OCI-LY1 (cell line): ENCODE measurements at regions not wholly inside any gene's neighbourhood (a gene's known extent, or its start where the extent isn't known, plus 50 kb on each side); places are given as distances from the start of the nearest gene placed in this dataset.

Source experiments
- H2AFZ ChIP-seq: fragments of 200-600 bp; sonication (generic), shearing (Covaris generic); 2 replicates; pipeline ENCODE4 v1.6.0; 2014; ENCODE audit warnings: antibody characterized with exemption, mild to moderate bottlenecking, low read length
- H3F3A ChIP-seq: fragments of 200-600 bp; sonication (generic), shearing (Covaris generic); 2 replicates; pipeline ENCODE4 v1.6.0; 2014; ENCODE audit warnings: mild to moderate bottlenecking, antibody characterized with exemption, low read length, moderate library complexity; ENCODE audit not compliant: insufficient read depth
- H3K27ac ChIP-seq: fragments of 200-600 bp; sonication (generic); 2 replicates; pipeline ENCODE4 v1.5.1; 2014; ENCODE audit warnings: low read length, mixed run types, mild to moderate bottlenecking, low read depth; ENCODE audit not compliant: poor library complexity, severe bottlenecking
- H3K27me3 ChIP-seq: fragments of 200-600 bp; sonication (generic); 2 replicates; pipeline ENCODE4 v1.6.0; 2014; ENCODE audit warnings: antibody characterized with exemption, mild to moderate bottlenecking, low read length, moderate library complexity; ENCODE audit not compliant: insufficient read depth
- H3K36me3 ChIP-seq: fragments of 200-600 bp; sonication (generic); 2 replicates; pipeline ENCODE4 v1.6.1; 2014; ENCODE audit warnings: mild to moderate bottlenecking, antibody characterized with exemption, low read length, moderate library complexity, mixed read lengths; ENCODE audit not compliant: insufficient read depth
- H3K4me1 ChIP-seq: fragments of 200-600 bp; sonication (generic); 2 replicates; pipeline ENCODE4 v1.5.1; 2014; ENCODE audit warnings: mild to moderate bottlenecking, low read length, moderate library complexity; ENCODE audit not compliant: insufficient read depth, severe bottlenecking
- H3K4me2 ChIP-seq: fragments of 200-600 bp; sonication (generic), shearing (Covaris generic); 2 replicates; pipeline ENCODE4 v1.6.1; 2014; ENCODE audit warnings: low read length
- H3K4me3 ChIP-seq: fragments of 200-600 bp; sonication (generic); 2 replicates; pipeline ENCODE4 v1.5.1; 2014; ENCODE audit warnings: low read length, low read depth, mild to moderate bottlenecking, mixed read lengths; ENCODE audit not compliant: poor library complexity, severe bottlenecking
- H3K79me2 ChIP-seq: fragments of 200-600 bp; shearing (Covaris generic); 2 replicates; pipeline ENCODE4 v1.6.1; 2016; ENCODE audit warnings: mixed run types, low read length, mixed read lengths; ENCODE audit not compliant: insufficient read depth
- H3K9ac ChIP-seq: fragments of 200-600 bp; sonication (generic), shearing (Covaris generic); 2 replicates; pipeline ENCODE4 v1.6.1; 2014; ENCODE audit warnings: mild to moderate bottlenecking, low read length, mixed read lengths
- H3K9me2 ChIP-seq: fragments of 200-600 bp; sonication (generic), shearing (Covaris generic); 2 replicates; pipeline ENCODE4 v1.6.1; 2014; ENCODE audit warnings: low read depth, mild to moderate bottlenecking, low read length, mixed read lengths
- H3K9me3 ChIP-seq: fragments of 200-600 bp; shearing (Covaris generic); 2 replicates; pipeline ENCODE4 v1.6.1; 2014; ENCODE audit warnings: low read length, mixed read lengths
- H4K20me1 ChIP-seq: fragments of 200-600 bp; sonication (generic), shearing (Covaris generic); 2 replicates; pipeline ENCODE4 v1.6.0; 2016; ENCODE audit warnings: mild to moderate bottlenecking, low read length; ENCODE audit not compliant: insufficient read depth
- EZH2 ChIP-seq: fragments of 200-600 bp; sonication (generic), shearing (Covaris generic); IDR thresholded peaks from 2 replicates; pipeline ENCODE4 v1.8.0; 2017; ENCODE audit warnings: borderline replicate concordance, mixed run types, mild to moderate bottlenecking, antibody characterized with exemption, low read length, moderate library complexity, mixed read lengths
- TF ChIP-seq, protein P1 (sequence below): fragments of 200-600 bp; sonication (generic), shearing (Covaris generic); IDR thresholded peaks from 2 replicates; pipeline ENCODE4 v1.5.1; 2017; ENCODE audit warnings: mild to moderate bottlenecking, antibody characterized with exemption, low read length, moderate library complexity, mixed read lengths

DNA sequence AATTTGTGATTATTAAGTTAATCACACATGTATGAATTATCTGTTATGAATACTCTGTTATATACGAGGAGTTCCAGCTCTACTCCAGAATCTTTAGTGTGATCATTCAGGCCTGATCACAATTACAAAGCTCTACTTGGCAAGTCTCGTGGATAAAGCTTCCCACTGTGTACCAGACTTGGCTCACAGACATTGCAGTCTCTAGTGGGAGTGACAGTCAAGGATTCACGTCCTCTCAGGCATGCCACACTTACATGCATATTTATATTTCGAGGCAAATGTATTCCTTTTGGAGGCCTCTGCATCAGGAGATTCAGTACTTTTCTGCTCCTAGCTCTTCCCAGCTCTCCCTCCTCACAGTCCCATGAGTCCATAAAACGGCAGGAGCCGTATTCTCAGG lies 403.4 kb upstream of the CDH7 start:
- H3K4me2 ChIP-seq: no peak overlapping the region
- H4K20me1 ChIP-seq: no peaks in the 10 kb centered on the region
- H2AFZ ChIP-seq: no peak overlapping the region
- H3K4me1 ChIP-seq: no peaks in the 10 kb centered on the region
- H3K27me3 ChIP-seq: no peaks in the 10 kb centered on the region
- H3K4me3 ChIP-seq: no peak overlapping the region
- no peaks in the 10 kb centered on the region for H3K9me3 ChIP-seq
- no peak overlapping the region for H3K27ac ChIP-seq
- H3K36me3 ChIP-seq: no peaks in the 10 kb centered on the region
- no peak for TF ChIP-seq EZH2
- TF ChIP-seq, protein P1, sequence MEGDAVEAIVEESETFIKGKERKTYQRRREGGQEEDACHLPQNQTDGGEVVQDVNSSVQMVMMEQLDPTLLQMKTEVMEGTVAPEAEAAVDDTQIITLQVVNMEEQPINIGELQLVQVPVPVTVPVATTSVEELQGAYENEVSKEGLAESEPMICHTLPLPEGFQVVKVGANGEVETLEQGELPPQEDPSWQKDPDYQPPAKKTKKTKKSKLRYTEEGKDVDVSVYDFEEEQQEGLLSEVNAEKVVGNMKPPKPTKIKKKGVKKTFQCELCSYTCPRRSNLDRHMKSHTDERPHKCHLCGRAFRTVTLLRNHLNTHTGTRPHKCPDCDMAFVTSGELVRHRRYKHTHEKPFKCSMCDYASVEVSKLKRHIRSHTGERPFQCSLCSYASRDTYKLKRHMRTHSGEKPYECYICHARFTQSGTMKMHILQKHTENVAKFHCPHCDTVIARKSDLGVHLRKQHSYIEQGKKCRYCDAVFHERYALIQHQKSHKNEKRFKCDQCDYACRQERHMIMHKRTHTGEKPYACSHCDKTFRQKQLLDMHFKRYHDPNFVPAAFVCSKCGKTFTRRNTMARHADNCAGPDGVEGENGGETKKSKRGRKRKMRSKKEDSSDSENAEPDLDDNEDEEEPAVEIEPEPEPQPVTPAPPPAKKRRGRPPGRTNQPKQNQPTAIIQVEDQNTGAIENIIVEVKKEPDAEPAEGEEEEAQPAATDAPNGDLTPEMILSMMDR: no peak
- H3K79me2 ChIP-seq: no peaks in the 10 kb centered on the region
- H3K9ac ChIP-seq: no peak overlapping the region
- no peaks in the 10 kb centered on the region for H3K9me2 ChIP-seq
- no peaks in the 10 kb centered on the region for H3F3A ChIP-seq

GRCh38 chr18:65346086-65346485 lies 404.7 kb upstream of the CDH7 start:
- Histone ChIP-seq H3K9me2 (no peaks in the 10 kb centered on the region), H3K36me3 (no peaks in the 10 kb centered on the region), H2AFZ (no peak overlapping the region), H4K20me1 (no peaks in the 10 kb centered on the region), H3K27me3 (no peaks in the 10 kb centered on the region), H3K4me1 (no peaks in the 10 kb centered on the region), H3K4me3 (no peak overlapping the region), H3K9ac (no peak overlapping the region), H3K27ac (no peak overlapping the region), H3K4me2 (no peak overlapping the region), H3K79me2 (no peaks in the 10 kb centered on the region), H3K9me3 (no peaks in the 10 kb centered on the region), H3F3A (no peaks in the 10 kb centered on the region)
- no peak for TF ChIP-seq EZH2
- TF ChIP-seq, protein P1: no peak

DNA sequence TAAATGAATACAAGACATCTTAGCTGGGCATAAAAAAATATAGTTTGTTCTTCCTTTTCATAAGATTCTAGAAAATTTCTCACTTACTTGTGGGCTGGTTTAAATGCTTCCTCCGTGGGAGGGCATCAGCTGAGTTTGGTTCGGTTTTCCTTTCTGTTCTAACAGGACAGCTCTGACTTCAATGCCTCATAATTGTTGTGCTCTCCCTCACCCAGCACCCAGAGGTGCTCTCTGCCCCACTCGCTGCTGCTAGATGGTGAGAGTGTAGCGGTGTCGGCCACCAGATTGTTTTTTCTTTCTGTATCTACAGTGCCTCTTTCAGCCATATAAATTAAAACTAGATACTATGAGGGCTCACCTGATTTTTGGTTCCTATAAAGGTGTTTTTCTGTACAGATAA lies 407.2 kb upstream of the CDH7 start:
- Histone ChIP-seq H3K79me2 (no peaks in the 10 kb centered on the region), H3K9me2 (no peaks in the 10 kb centered on the region), H3K27me3 (no peaks in the 10 kb centered on the region), H2AFZ (no peak overlapping the region), H3K4me3 (no peak overlapping the region), H3K27ac (no peak overlapping the region), H4K20me1 (no peaks in the 10 kb centered on the region), H3K9me3 (no peaks in the 10 kb centered on the region), H3F3A (no peaks in the 10 kb centered on the region), H3K36me3 (no peaks in the 10 kb centered on the region), H3K4me1 (no peaks in the 10 kb centered on the region), H3K9ac (no peak overlapping the region), H3K4me2 (no peak overlapping the region)
- TF ChIP-seq, protein P1: no peak
- TF ChIP-seq EZH2: no peak
